ENCODE measurements at regions not wholly inside any gene's neighbourhood (a gene's known extent, or its start where the extent isn't known, plus 50 kb on each side); places are given as distances from the start of the nearest gene placed in this dataset.
"Not testable (repeated sequence)": the region's sequence is repeated elsewhere in the genome, so short reads cannot be mapped to it uniquely, and the experiment has no call there.

GRCh38 chr1:101496109-101496508, 259.3 kb downstream of the S1PR1 start:
- in situ Hi-C loops (cut with HindIII; ENCODE audit: low pct_unique_long_range_greater_than_20kb, low sequenced_read_pairs) = no loop called here
- DNase-seq (ENCODE audit: low read depth) = no peak

- in situ Hi-C loops (cut with HindIII; ENCODE audit: low pct_unique_long_range_greater_than_20kb, low sequenced_read_pairs) = no loop called here
- DNase-seq (ENCODE audit: low read depth) = no peak
These were observed 261.2 kb downstream of the S1PR1 start for GRCh38 chr1:101497881-101498559.

- DNase-seq (ENCODE audit: low read depth); in situ Hi-C loops (cut with HindIII; ENCODE audit: low pct_unique_long_range_greater_than_20kb, low sequenced_read_pairs): not testable (repeated sequence)
These were observed 267.3 kb downstream of the S1PR1 start for GRCh38 chr1:101504106-101504505.

- DNase-seq (ENCODE audit: low read depth) = not testable (repeated sequence)
These were observed 268.4 kb downstream of the S1PR1 start for GRCh38 chr1:101505240-101505639.

GRCh38 chr1:101506541-101507164, 269.8 kb downstream of the S1PR1 start:
- in situ Hi-C loops (cut with HindIII; ENCODE audit: low pct_unique_long_range_greater_than_20kb, low sequenced_read_pairs) = no loop called here
- DNase-seq (ENCODE audit: low read depth) = no peak

More at GRCh38 chr1:101505240-101505639, 268.4 kb downstream of the S1PR1 start:
- in situ Hi-C loops (cut with HindIII; ENCODE audit: low pct_unique_long_range_greater_than_20kb, low sequenced_read_pairs) = not testable (repeated sequence)

- no peak for DNase-seq (ENCODE audit: low read depth)
- in situ Hi-C loops (cut with HindIII; ENCODE audit: low pct_unique_long_range_greater_than_20kb, low sequenced_read_pairs) = no loop called here
These were observed 270.7 kb downstream of the S1PR1 start for GRCh38 chr1:101507547-101507971.

GRCh38 chr1:101508913-101509312, 272.1 kb downstream of the S1PR1 start:
- in situ Hi-C loops (cut with HindIII; ENCODE audit: low pct_unique_long_range_greater_than_20kb, low sequenced_read_pairs) = no loop called here
- DNase-seq (ENCODE audit: low read depth) = no peak

- no peak for DNase-seq (ENCODE audit: low read depth)
- in situ Hi-C loops (cut with HindIII; ENCODE audit: low pct_unique_long_range_greater_than_20kb, low sequenced_read_pairs) = no loop called here
These were observed 272.6 kb downstream of the S1PR1 start for GRCh38 chr1:101509370-101509769.

GRCh38 chr1:101511202-101511891, 274.5 kb downstream of the S1PR1 start:
- in situ Hi-C loops (cut with HindIII; ENCODE audit: low pct_unique_long_range_greater_than_20kb, low sequenced_read_pairs) = no loop called here
- DNase-seq (ENCODE audit: low read depth) = no peak

- in situ Hi-C loops (cut with HindIII; ENCODE audit: low pct_unique_long_range_greater_than_20kb, low sequenced_read_pairs) = no loop called here
- peak; percentile 6 for DNase-seq (ENCODE audit: low read depth)
These were observed 283.5 kb downstream of the S1PR1 start for GRCh38 chr1:101520302-101520701.

- in situ Hi-C loops (cut with HindIII; ENCODE audit: low pct_unique_long_range_greater_than_20kb, low sequenced_read_pairs) = no loop called here
- no peak for DNase-seq (ENCODE audit: low read depth)
These were observed 285.7 kb downstream of the S1PR1 start for GRCh38 chr1:101522486-101522885.

- DNase-seq (ENCODE audit: low read depth) = no peak
- in situ Hi-C loops (cut with HindIII; ENCODE audit: low pct_unique_long_range_greater_than_20kb, low sequenced_read_pairs) = no loop called here
These were observed 290.0 kb downstream of the S1PR1 start for GRCh38 chr1:101526813-101527212.

GRCh38 chr1:101532377-101532776, 295.6 kb downstream of the S1PR1 start:
- in situ Hi-C loops (cut with HindIII; ENCODE audit: low pct_unique_long_range_greater_than_20kb, low sequenced_read_pairs) = no loop called here
- no peak for DNase-seq (ENCODE audit: low read depth)

- in situ Hi-C loops (cut with HindIII; ENCODE audit: low pct_unique_long_range_greater_than_20kb, low sequenced_read_pairs) = no loop called here
- no peak for DNase-seq (ENCODE audit: low read depth)
These were observed 303.3 kb downstream of the S1PR1 start for GRCh38 chr1:101540161-101540560.

- in situ Hi-C loops (cut with HindIII; ENCODE audit: low pct_unique_long_range_greater_than_20kb, low sequenced_read_pairs) = no loop called here
- no peak for DNase-seq (ENCODE audit: low read depth)
These were observed 310.1 kb downstream of the S1PR1 start for GRCh38 chr1:101546885-101547284.

GRCh38 chr1:101547357-101547756, 310.5 kb downstream of the S1PR1 start:
- in situ Hi-C loops (cut with HindIII; ENCODE audit: low pct_unique_long_range_greater_than_20kb, low sequenced_read_pairs) = no loop called here
- DNase-seq (ENCODE audit: low read depth) = no peak

GRCh38 chr1:101548376-101548775, 311.6 kb downstream of the S1PR1 start:
- in situ Hi-C loops (cut with HindIII; ENCODE audit: low pct_unique_long_range_greater_than_20kb, low sequenced_read_pairs) = no loop called here

GRCh38 chr1:101550581-101550980, 313.8 kb downstream of the S1PR1 start:
- DNase-seq (ENCODE audit: low read depth) = no peak
- in situ Hi-C loops (cut with HindIII; ENCODE audit: low pct_unique_long_range_greater_than_20kb, low sequenced_read_pairs) = no loop called here

More at GRCh38 chr1:101548376-101548775, 311.6 kb downstream of the S1PR1 start:
- no peak for DNase-seq (ENCODE audit: low read depth)

- in situ Hi-C loops (cut with HindIII; ENCODE audit: low pct_unique_long_range_greater_than_20kb, low sequenced_read_pairs) = no loop called here
- DNase-seq (ENCODE audit: low read depth) = no peak
These were observed 330.2 kb downstream of the S1PR1 start for GRCh38 chr1:101566883-101567538.
